Effector memory CD4-positive, alpha-beta T cell (primary cell): ENCODE measurements at regions not wholly inside any gene's neighbourhood (a gene's known extent, or its start where the extent isn't known, plus 50 kb on each side); places are given as distances from the start of the nearest gene placed in this dataset.

Source experiments
- DNase-seq, 3 donors: peaks; one replicate each; pipeline ENCODE4 v3.0.0-alpha.2; 2020
- H3K27ac ChIP-seq: 2 replicates; pipeline ENCODE4 v1.7.0; 2013; ENCODE audit warnings: mild to moderate bottlenecking, low read length, moderate library complexity; ENCODE audit not compliant: insufficient read depth, poor library complexity, severe bottlenecking
- H3K27me3 ChIP-seq: replicated peaks from 2 replicates; pipeline ENCODE4 v1.7.0; 2013; ENCODE audit warnings: mild to moderate bottlenecking, low read length; ENCODE audit not compliant: insufficient read depth, control insufficient read depth, poor library complexity, severe bottlenecking
- H3K36me3 ChIP-seq: 2 replicates; pipeline ENCODE4 v1.7.0; 2013; ENCODE audit warnings: mild to moderate bottlenecking, low read length, moderate library complexity; ENCODE audit not compliant: control insufficient read depth, insufficient read depth
- H3K4me1 ChIP-seq: 2 replicates; pipeline ENCODE4 v1.7.0; 2013; ENCODE audit warnings: low read length, mild to moderate bottlenecking; ENCODE audit not compliant: control insufficient read depth, insufficient read depth, poor library complexity, severe bottlenecking
- H3K4me3 ChIP-seq: 2 replicates; pipeline ENCODE4 v1.7.0; 2013; ENCODE audit warnings: low read length, low read depth, mild to moderate bottlenecking; ENCODE audit not compliant: insufficient read depth, poor library complexity, severe bottlenecking
- H3K9me3 ChIP-seq: 2 replicates; pipeline ENCODE4 v1.7.0; 2013; ENCODE audit warnings: mild to moderate bottlenecking, low read length, moderate library complexity; ENCODE audit not compliant: control insufficient read depth

DNA sequence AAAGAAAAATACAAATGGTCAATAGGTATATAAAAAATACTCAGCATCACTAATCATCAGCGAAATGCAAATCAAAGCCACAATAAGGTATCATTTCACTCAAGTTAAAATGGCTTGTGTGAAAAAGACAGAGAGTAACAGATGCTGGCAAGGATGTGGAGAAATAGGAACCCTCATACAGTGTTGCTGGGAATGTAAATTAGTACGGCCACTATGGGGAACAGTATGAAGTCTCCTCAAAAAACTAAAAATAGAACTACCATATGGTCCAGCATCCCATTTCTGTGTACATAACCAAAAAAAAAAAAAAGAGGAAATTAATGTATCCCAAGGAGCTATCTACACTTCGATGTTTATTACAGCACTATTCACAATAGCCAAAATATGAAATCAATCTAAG, 98.1 kb upstream of the TGFBR2 start:
- Histone ChIP-seq H3K27ac (no peak overlapping the region), H3K9me3 (no peaks in the 10 kb centered on the region), H3K27me3 (no peaks in the 10 kb centered on the region), H3K36me3 (no peaks in the 10 kb centered on the region), H3K4me3 (no peak overlapping the region), H3K4me1 (no peaks in the 10 kb centered on the region)
- DNase-seq: no peak

DNA sequence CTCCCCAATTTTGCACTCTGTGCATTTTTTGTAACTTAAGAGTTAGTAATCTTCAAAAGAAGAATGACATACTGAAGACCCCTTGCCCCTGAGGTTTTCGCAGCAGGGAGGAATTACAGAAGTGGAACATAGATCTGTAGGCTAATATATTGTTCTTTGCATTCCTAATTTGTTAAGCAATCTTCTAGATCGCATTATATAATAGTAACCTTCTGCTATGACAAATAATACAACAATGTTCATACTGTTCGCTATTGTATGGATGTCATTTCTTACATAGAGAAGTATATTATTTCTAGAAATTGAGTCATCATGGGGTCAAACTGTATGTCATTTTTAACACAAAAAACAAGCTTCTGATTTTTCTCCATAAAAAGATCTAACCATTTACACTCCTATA, 95.8 kb upstream of the TGFBR2 start:
- no peak for DNase-seq
- no peak overlapping the region for H3K4me3 ChIP-seq
- no peaks in the 10 kb centered on the region for H3K4me1 ChIP-seq
- H3K9me3 ChIP-seq: no peaks in the 10 kb centered on the region
- H3K36me3 ChIP-seq: no peaks in the 10 kb centered on the region
- H3K27me3 ChIP-seq: no peaks in the 10 kb centered on the region
- no peak overlapping the region for H3K27ac ChIP-seq

DNA sequence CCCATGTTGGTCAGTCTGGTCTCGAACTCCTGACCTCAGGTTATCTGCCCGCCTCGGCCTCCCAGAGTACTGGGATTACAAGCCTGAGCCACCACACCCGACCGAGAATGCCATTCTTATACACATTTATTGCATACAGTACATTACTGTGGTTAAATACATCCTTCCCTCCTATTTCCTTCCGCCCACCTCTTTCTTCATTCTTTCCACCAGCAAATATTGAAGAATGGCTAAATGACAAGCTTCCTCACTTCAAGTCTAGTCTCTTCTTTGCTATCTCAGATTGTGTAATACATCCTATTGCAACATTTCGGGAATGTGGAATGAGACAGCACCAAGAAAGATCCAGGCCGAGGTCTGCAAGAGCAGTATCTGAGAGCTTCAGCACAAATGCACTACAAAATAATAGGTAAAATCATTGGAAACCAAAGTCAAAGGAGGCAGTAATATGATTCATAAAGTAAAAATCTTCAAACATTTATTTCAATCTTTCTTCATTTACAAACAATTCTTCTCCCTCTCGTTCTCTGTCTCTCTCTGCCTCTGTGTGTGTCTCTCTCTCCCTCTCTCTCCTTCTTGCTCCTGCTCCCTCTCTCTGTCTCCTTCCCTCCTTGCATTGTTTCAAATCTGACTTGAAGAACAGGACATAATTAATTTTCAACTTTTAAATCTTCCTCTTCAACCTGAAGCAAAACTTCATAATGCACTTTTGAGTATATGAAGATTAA, 94.7 kb upstream of the TGFBR2 start:
- no peaks in the 10 kb centered on the region for H3K4me1 ChIP-seq
- H3K27ac ChIP-seq: no peak overlapping the region
- H3K4me3 ChIP-seq: no peak overlapping the region
- H3K27me3 ChIP-seq: no peaks in the 10 kb centered on the region
- H3K9me3 ChIP-seq: no peaks in the 10 kb centered on the region
- H3K36me3 ChIP-seq: no peaks in the 10 kb centered on the region
- no peak for DNase-seq

DNA sequence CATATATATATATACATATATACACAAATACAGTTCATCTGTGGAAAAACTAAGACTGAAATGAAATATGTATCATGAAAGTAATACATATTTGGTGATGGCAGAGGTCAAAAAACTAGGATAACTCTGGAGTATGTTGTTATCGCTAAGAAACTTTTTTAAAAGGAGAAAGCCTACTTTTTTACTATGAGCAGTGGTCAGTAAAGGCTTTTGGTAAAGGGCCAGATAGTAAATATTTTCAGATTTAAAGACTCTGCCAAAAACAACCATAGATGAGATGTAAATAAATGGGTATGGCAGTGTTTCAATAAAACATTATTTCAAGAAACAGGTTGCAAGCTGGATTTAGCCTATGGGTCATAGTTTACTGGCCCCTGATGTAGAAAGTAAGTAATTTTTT, 93.8 kb upstream of the TGFBR2 start:
- H3K27me3 ChIP-seq: no peaks in the 10 kb centered on the region

DNA sequence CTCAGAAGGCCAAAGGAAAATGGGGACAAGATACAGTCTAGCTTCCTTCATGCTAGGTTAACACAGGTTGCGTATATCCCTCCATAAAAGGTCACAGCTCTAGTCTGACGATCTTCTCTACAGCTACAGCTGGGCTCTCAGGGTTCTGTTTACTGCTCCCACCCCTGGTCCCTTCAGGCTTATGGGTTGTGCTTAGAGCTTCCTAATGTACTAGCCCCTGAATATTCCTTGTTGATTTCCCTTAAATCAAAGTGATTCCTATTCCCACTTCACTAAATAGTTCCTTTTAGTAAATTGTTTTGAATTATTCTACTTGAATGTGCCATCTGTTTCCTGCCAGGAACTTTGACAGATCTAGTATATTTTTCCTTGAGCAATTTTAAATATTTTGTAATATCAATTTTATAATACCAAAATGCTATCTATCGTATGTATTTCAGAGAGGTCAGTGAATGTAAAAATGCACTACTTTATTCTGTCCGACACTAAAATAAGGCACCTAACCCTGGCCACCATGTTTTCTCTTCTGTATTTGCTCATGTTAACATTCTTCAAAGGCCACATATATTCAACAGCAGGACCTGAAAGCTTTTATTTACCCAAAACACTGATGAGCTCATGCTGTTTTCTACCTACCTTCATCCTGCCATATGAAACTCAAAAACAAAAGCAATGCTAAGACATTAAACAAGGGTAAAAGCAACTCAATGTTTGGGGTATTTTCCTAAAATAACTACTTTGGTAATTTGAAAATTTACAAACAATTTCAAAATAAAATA, 92.8 kb upstream of the TGFBR2 start:
- H3K4me1 ChIP-seq: no peaks in the 10 kb centered on the region
- no peaks in the 10 kb centered on the region for H3K36me3 ChIP-seq
- no peak overlapping the region for H3K27ac ChIP-seq
- H3K9me3 ChIP-seq: no peaks in the 10 kb centered on the region
- no peak for DNase-seq
- no peaks in the 10 kb centered on the region for H3K27me3 ChIP-seq
- no peak overlapping the region for H3K4me3 ChIP-seq

More for the DNA sequence above, 93.8 kb upstream of the TGFBR2 start:
- H3K36me3 ChIP-seq: no peaks in the 10 kb centered on the region
- DNase-seq: no peak
- no peak overlapping the region for H3K4me3 ChIP-seq
- H3K9me3 ChIP-seq: no peaks in the 10 kb centered on the region
- H3K27ac ChIP-seq: no peak overlapping the region
- H3K4me1 ChIP-seq: no peaks in the 10 kb centered on the region

DNA sequence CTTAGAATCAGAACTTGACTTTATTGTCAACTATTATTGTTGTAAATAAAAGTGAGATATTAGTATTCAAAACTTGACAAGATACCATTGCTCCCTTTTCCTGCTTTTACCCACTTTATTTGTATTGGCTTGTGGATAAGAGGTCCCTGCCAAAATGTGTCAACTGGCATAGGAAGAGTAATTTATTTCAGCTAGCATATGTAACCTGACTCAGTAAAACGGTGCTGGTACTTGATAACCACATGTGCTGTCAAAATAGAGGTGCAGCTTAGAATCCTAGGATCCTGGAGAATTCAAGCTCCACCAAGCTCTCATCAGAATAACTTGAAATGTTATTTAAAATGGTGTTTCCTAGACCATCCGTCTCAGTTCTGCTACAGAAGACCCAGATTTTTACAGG, 90.2 kb upstream of the TGFBR2 start:
- H3K9me3 ChIP-seq: no peaks in the 10 kb centered on the region
- no peaks in the 10 kb centered on the region for H3K36me3 ChIP-seq
- no peak overlapping the region for H3K27ac ChIP-seq
- H3K27me3 ChIP-seq: no peaks in the 10 kb centered on the region
- H3K4me3 ChIP-seq: no peak overlapping the region
- no peaks in the 10 kb centered on the region for H3K4me1 ChIP-seq
- DNase-seq: no peak

DNA sequence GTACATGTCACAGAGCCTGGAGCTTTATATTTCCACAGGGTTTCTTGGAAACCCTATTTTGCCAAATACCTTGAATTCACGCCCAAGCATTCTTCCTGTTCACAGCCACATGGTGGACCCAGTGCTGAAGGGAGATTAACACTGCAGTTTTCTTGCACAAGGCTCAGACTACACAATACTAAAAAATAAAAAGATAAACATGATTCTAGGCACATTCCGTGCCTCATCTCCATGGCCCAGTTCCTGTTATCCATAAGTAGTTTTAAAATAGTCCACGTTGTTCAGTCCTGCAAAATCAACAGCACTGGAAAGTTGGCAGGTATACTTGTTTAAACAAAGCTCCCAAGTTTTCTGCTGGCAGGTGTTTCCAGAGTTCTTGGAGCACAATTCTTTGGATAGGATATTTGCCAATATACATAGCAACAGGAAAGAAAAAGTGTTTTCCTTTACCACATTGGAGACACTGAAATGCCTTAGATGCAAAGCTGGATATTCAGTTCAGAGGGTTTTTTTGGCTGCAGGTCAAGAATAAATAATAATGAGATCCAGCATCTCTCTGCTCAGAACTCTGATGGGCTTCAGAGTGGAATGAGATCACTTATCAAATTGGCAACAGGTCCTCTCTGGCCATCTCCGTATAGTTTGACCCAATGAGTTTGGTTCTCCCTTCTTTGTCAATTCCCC, 88.1 kb upstream of the TGFBR2 start:
- no peak for DNase-seq
- no peaks in the 10 kb centered on the region for H3K27me3 ChIP-seq
- H3K36me3 ChIP-seq: no peaks in the 10 kb centered on the region
- H3K4me3 ChIP-seq: no peak overlapping the region
- no peaks in the 10 kb centered on the region for H3K9me3 ChIP-seq
- H3K27ac ChIP-seq: no peak overlapping the region
- no peaks in the 10 kb centered on the region for H3K4me1 ChIP-seq

DNA sequence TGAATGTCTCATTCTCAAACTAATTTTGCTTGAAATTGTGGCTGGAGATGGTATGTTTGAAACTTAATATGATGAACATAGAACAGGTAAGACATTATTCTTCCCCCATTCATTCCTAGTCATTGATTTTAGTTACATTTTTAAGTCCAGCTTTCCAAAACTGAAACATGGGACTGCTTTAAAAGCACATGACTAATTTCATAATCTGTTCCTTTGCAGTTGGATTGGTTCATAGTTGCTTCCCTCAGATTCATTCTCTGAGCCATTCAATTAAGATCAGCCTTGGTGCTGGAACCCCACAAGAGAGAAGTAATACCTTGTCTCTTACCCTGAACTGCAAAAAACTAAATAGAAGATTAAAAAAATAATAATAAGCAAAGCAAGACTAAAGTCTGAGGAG, 87.5 kb upstream of the TGFBR2 start:
- H3K9me3 ChIP-seq: no peaks in the 10 kb centered on the region
- H3K36me3 ChIP-seq: no peaks in the 10 kb centered on the region
- H3K27me3 ChIP-seq: no peaks in the 10 kb centered on the region
- no peak for DNase-seq
- H3K27ac ChIP-seq: no peak overlapping the region
- H3K4me1 ChIP-seq: no peaks in the 10 kb centered on the region
- H3K4me3 ChIP-seq: no peak overlapping the region

DNA sequence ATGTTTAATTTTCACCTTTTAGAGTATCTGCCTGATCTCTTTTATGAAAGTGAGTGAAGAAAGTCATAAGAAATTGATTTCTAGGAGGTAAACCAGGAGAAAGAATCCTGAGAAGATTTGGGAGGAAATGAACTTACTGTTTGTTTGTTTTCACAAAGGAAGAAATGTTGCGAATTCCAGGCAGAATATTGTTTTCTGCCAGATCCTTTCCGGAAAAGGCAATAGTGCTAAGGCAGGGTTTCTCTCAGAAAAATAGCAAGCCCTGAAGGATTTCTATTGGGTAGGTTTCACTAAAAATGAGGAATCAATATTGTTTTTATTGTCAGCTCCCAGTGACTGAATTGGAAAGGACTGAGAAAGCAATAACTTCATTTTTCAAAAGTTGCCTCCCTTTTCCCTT, 85.7 kb upstream of the TGFBR2 start:
- Histone ChIP-seq H3K27ac (no peak overlapping the region), H3K4me3 (no peak overlapping the region), H3K36me3 (no peaks in the 10 kb centered on the region), H3K27me3 (no peaks in the 10 kb centered on the region), H3K4me1 (no peaks in the 10 kb centered on the region), H3K9me3 (no peaks in the 10 kb centered on the region)
- no peak for DNase-seq

DNA sequence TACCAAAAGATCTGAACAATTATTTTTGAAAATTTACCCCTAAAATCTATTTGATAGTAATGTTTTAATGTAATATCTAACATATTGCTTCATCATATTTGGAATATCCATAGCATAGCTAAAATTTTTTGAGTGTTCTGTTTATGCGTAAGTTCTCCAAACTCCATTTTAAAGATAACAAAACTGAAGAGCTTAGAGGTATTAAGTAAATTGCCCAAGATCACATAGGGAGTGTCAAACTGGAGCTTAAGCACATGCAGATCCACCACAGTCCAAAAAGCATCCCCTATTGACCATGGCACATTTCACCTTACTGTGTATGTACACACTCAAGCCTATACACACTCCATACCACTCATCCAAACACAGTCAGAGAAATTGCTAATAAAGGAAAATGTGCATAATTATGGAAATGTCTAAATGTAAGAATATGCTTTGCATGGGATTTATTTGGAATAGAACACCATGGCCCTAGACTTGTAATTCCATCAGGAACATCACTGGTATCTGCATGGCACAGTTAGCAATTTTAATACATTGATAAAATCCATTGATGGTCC, 85.2 kb upstream of the TGFBR2 start:
- no peak for DNase-seq
- H3K4me3 ChIP-seq: no peak overlapping the region
- H3K27ac ChIP-seq: no peak overlapping the region
- no peaks in the 10 kb centered on the region for H3K36me3 ChIP-seq
- no peaks in the 10 kb centered on the region for H3K27me3 ChIP-seq
- no peaks in the 10 kb centered on the region for H3K4me1 ChIP-seq
- H3K9me3 ChIP-seq: no peaks in the 10 kb centered on the region
